ENCODE measurements at regions not wholly inside any gene's neighbourhood (a gene's known extent, or its start where the extent isn't known, plus 50 kb on each side); places are given as distances from the start of the nearest gene placed in this dataset.

DNA sequence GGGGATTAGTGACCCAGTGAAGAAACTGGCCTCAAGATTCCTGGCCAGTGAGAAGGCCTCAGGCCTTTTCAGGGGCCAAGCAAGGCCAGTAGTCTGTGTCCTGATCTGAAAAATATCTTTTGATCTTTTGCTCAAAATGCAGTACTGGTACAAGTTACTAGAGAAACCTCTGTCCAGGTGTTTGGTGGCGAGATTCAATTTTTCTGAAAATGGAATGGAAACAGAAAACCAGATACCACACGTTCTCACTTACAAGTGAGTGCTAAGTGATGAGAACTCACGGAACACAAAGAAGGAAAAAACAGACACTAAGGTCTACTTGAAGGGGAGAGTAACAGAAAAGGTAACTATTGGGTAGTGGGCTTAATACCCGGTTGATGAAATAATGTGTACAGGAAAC, 463.4 kb downstream of the ZIC1 start:
- no peak for DNase-seq

DNA sequence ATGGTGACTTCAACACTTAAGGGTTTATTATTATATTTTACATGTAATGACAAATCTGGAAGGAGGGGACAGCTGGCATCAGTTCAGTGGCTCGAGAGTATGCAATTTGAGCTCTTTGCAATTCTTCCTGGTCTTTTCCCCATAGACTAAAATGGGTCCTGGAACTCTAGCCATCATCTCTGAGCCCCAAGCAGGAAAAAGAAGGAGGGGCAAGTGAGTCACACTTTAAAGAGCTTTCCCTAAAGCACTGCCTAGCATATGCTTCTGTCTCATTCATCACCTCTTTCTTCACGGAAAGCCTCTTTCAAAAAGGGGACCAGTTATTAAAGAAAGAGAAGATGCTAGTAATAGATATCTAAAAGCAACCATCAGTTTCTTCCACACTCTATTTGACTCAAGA, 466.3 kb downstream of the ZIC1 start:
- no peak for DNase-seq

DNA sequence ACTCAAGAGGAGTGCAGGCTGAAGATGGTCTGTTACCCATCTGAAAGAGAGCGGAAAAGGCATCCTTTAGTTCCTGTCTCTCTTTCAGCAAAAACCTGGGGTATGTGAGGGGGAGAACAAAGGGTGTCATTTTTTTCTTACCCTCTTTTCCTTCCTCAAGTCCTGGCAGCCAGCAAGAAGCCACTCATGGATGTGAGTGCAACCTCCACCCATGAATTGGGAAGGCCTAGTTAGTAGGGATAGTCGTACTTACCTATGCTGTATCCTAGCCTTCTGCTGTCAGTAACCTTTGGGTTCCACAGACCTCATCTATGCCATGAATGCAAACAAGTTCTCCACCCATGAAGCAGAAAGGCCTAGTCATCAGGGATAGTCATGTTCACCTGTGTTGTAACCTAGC, 472.8 kb downstream of the ZIC1 start:
- DNase-seq = no peak

GRCh38 chr3:147886879-147887278, 477.7 kb downstream of the ZIC1 start:
- DNase-seq = no peak

DNA sequence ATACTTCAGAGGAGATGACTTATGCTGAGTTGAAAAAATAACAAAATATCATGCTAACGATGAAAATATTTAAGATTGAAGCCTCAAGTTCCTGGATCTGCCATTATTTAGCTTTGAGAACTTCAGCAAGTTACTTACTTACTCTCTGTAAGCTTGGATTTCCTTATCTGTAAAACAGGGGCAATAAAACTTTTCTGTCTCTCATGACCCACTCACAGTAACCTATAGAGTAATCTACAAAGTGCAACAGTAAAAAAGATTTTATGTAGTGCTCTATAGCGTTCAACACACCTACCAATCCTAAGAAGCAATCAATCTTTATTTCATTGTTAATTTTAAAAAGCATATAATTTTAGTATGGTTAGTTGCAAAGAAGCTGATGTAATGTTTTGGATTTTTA, 478.6 kb downstream of the ZIC1 start:
- DNase-seq = no peak

DNA sequence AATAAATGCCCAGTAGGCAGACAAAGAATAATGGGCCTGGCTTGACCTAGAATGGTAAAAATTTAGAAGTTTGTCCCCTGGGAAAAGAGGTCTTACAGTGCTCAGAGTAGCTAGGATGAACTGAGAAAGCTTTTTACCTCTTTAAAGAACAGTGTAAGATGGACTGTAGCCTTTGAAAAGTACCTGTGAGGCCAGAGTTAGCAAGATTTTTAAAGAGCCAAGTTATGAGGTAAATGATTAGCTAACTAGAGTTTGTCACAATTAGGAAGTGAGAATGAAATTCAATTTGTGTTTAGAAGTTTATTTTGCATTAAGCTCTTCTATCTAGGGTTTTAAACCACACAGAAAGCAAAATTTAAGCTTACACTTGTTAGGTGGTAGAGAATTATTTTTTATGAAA, 480.9 kb downstream of the ZIC1 start:
- no peak for DNase-seq

- DNase-seq = no peak
Measured at GRCh38 chr3:147895509-147895908, 486.3 kb downstream of the ZIC1 start.

- no peak for DNase-seq
Measured at GRCh38 chr3:147900851-147901250, 491.7 kb downstream of the ZIC1 start.

DNA sequence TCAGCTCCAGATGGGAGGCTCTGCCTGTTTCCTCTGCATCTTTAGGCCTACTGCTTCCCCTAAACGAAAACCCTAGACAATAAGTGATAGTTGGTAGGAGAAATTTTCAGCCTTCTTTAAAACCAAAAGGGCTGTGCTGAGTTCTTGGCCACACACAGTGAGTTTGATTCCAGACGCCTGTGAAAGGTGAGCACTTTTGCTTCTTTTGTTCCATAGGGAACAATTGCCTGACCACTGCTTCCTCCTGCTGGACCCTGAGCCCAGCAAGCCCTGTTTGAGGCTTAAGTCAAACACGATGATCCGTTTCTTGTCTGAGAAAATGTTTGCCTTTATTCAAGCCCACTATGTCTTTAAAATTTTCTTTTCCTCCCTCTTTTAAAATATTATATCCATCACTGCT, 493.9 kb downstream of the ZIC1 start:
- DNase-seq = no peak

- DNase-seq = no peak
Measured at GRCh38 chr3:147904421-147904820, 495.3 kb downstream of the ZIC1 start.

DNA sequence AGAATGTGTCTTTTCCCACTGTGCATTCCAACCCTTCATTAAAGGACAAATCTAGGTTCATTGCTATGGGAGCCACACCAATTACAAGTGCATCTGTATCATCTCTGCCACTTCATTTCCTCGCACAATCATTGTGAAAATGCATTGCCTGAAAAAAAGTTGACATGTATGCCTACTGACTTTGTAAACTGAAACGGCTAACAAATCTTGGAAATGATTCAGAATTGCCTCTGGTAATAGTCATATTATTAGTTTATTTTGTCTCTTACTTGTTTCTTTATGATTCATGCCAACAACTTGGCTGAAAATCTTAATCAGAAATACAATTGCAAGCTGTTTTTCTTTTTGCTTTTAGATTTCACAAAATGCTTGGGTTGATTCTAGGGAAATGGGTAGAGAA, 497.1 kb downstream of the ZIC1 start:
- no peak for DNase-seq

- no peak for DNase-seq
Measured at GRCh38 chr3:147914532-147914931, 505.4 kb downstream of the ZIC1 start.

DNA sequence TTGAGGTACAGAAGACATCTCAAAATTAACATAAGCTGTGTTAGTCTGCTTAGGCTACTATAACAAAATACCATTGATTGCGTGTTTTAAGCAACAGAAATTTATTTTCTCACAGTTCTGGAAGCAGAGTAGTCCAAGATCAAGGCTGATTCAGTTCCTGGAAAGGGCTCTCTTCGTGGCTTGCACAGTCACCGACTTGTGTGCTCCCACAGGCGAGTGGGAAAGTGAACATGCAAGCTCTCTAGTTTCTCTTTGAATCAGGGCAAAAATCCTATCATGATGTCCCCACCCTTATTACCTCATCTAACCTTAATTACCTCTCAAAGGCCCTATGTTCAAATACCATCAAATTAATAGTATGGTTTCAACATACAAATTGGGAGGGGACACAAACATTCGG, 505.9 kb downstream of the ZIC1 start:
- DNase-seq = no peak

- DNase-seq = no peak
Measured at GRCh38 chr3:147919496-147919895, 510.3 kb downstream of the ZIC1 start.

- DNase-seq = no peak
Measured at GRCh38 chr3:147921051-147921450, 511.9 kb downstream of the ZIC1 start.

DNA sequence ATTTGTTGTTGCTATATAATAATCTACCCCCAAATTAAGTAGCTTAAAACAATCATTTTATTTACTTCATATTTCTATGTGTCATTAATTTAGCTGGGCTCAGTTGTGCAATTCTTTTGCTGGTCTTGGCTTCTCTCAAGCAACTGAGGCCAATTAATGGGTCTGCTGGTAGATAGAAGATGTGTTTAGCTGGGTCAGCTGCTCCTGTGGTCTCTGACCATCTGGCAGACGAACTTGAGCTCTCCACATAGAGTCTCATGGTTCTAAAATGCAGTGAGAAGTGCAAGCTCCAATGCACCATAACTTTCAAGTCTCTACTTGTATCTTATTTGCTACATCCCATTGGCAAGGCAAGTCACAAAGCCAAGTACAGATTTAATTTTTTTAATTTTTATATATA, 515.6 kb downstream of the ZIC1 start:
- no peak for DNase-seq

GRCh38 chr3:147925272-147925671, 516.1 kb downstream of the ZIC1 start:
- DNase-seq = no peak

GRCh38 chr3:147930232-147930807, 521.2 kb downstream of the ZIC1 start:
- DNase-seq = no peak

DNA sequence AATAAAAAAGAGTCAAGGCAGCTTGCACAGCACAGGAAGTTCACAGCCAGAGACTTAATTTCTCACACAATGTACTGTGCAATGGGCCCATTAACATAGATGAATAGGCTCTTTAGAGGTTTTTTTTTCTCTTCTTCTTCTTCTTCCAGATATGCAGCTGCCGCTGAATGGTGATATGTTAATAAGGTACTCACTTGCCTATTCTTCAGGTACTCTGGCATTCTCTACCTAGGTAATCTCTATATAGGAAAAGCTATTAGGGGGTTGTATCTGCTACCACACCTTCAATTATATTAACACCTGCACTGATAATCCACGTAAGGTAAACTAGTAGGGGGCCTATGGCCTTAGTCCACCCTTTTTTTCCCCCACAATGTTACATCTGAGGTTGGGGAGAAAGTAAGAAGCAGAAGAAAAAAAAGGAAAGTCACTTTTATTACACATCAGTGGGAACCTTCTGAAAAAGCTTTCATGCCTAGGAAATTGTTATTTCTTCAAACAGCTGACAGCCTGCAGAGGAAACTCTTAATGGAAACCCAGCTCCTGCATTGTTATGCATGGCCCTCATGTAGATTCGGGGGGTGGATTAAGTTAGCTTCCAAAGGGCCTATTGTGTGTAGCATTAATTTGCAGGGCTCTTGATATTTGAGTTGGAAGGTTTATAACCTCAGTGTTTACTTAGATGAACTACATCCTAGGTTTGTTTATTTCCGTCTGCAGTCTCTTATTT, 525.5 kb downstream of the ZIC1 start:
- peak; percentile 96 for DNase-seq

GRCh38 chr3:147937341-147937740, 528.2 kb downstream of the ZIC1 start:
- DNase-seq = no peak

GRCh38 chr3:147937891-147938290, 528.7 kb downstream of the ZIC1 start:
- no peak for DNase-seq

DNA sequence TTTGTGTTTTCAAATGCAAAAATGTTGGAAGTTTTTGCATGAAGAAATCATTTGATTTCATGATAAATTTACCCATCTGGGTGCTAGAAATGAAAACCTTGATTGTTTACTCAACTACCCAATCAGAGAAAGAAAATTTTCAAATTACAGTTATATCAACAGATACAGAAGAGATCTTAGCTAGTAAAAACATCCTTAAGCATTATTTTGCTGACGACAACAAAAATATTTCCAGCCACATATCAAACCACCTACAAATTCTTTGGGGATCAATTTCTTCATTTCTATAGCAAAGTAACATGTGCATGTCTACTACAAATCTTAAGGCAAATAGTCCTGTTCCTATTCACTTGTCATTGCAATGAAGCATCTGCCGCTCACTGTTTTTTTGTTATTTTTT, 530.3 kb downstream of the ZIC1 start:
- DNase-seq = no peak

- DNase-seq = no peak
Measured at GRCh38 chr3:147939839-147940238, 530.7 kb downstream of the ZIC1 start.

- no peak for DNase-seq
Measured at GRCh38 chr3:147940405-147941193, 531.4 kb downstream of the ZIC1 start.
